Ishikawa (cell line): ENCODE measurements at regions not wholly inside any gene's neighbourhood (a gene's known extent, or its start where the extent isn't known, plus 50 kb on each side); places are given as distances from the start of the nearest gene placed in this dataset.

Experiments
- EP300 ChIP-seq: IDR thresholded peaks from 2 replicates; pipeline ENCODE4 v1.6.1; 2012; ENCODE audit warnings: borderline replicate concordance
- RAD21 ChIP-seq: IDR thresholded peaks from 2 replicates; pipeline ENCODE4 v1.6.1; 2012; ENCODE audit warnings: low read depth
- YY1 ChIP-seq: IDR thresholded peaks from 2 replicates; pipeline ENCODE4 v1.6.1; 2012; ENCODE audit warnings: low read depth

DNA sequence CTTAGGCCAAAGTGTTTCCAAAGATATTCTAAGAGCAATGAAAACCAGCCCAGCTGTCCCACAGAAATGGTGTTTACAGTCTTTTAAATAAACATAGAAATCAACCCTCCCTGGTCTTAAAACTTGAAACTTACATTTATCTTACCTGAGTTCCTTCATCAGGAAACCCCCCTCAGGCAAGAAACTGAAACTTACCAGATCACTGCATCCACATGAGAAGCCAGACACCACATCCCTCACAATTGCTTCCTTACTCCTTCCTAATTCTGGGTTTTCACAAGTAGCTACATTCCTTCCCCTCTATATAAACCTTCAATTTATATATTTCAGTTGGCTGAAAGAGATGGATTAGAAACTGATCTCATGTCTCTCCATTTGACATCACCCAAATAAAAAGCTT lies 563.0 kb upstream of the CHRM3 start:
- no peak for TF ChIP-seq EP300
- TF ChIP-seq RAD21, result no peak
- TF ChIP-seq YY1, result no peak
